GM21528 (cell line): ENCODE measurements at regions not wholly inside any gene's neighbourhood (a gene's known extent, or its start where the extent isn't known, plus 50 kb on each side); places are given as distances from the start of the nearest gene placed in this dataset.

ENCODE experiments used
- ATAC-seq: cut with Tn5 transposase; IDR thresholded peaks from one replicate; pipeline ENCODE4 v1.9.1; 2021; ENCODE audit warnings: mild to moderate bottlenecking, moderate library complexity; ENCODE audit not compliant: unreplicated experiment, low FRiP score

- ATAC-seq = no peak
Observed at GRCh38 chr1:208506812-208507211, 262.6 kb upstream of the PLXNA2 start.

GRCh38 chr1:208509072-208509471 is 264.9 kb upstream of the PLXNA2 start:
- ATAC-seq = no peak

- ATAC-seq = no peak
Observed at GRCh38 chr1:208510192-208510952, 266.2 kb upstream of the PLXNA2 start.

- ATAC-seq = no peak
Observed at GRCh38 chr1:208511242-208511860, 267.2 kb upstream of the PLXNA2 start.

GRCh38 chr1:208513799-208514198 is 269.6 kb upstream of the PLXNA2 start:
- no peak for ATAC-seq

- ATAC-seq = no peak
Observed at GRCh38 chr1:208515129-208515528, 270.9 kb upstream of the PLXNA2 start.

GRCh38 chr1:208516780-208517179 is 272.6 kb upstream of the PLXNA2 start:
- no peak for ATAC-seq

- no peak for ATAC-seq
Observed at GRCh38 chr1:208520438-208521099, 276.4 kb upstream of the PLXNA2 start.

- no peak for ATAC-seq
Observed at GRCh38 chr1:208521534-208521933, 277.4 kb upstream of the PLXNA2 start.

- ATAC-seq = no peak
Observed at GRCh38 chr1:208523007-208523406, 278.8 kb upstream of the PLXNA2 start.

GRCh38 chr1:208524376-208524775 is 280.2 kb upstream of the PLXNA2 start:
- no peak for ATAC-seq

GRCh38 chr1:208524925-208525324 is 280.7 kb upstream of the PLXNA2 start:
- ATAC-seq = no peak

GRCh38 chr1:208525417-208525816 is 281.2 kb upstream of the PLXNA2 start:
- no peak for ATAC-seq

- ATAC-seq = no peak
Observed at GRCh38 chr1:208526613-208527125, 282.5 kb upstream of the PLXNA2 start.

GRCh38 chr1:208527156-208527555 is 283.0 kb upstream of the PLXNA2 start:
- ATAC-seq = no peak

- no peak for ATAC-seq
Observed at GRCh38 chr1:208528578-208529240, 284.5 kb upstream of the PLXNA2 start.

GRCh38 chr1:208531003-208531750 is 287.0 kb upstream of the PLXNA2 start:
- no peak for ATAC-seq

GRCh38 chr1:208533746-208534598 is 289.8 kb upstream of the PLXNA2 start:
- no peak for ATAC-seq

GRCh38 chr1:208534599-208534897 is 290.4 kb upstream of the PLXNA2 start:
- ATAC-seq = no peak

GRCh38 chr1:208534979-208535378 is 290.8 kb upstream of the PLXNA2 start:
- no peak for ATAC-seq
